ENCODE measurements at regions not wholly inside any gene's neighbourhood (a gene's known extent, or its start where the extent isn't known, plus 50 kb on each side); places are given as distances from the start of the nearest gene placed in this dataset.
"Not testable (repeated sequence)": the region's sequence is repeated elsewhere in the genome, so short reads cannot be mapped to it uniquely, and the experiment has no call there.

DNA sequence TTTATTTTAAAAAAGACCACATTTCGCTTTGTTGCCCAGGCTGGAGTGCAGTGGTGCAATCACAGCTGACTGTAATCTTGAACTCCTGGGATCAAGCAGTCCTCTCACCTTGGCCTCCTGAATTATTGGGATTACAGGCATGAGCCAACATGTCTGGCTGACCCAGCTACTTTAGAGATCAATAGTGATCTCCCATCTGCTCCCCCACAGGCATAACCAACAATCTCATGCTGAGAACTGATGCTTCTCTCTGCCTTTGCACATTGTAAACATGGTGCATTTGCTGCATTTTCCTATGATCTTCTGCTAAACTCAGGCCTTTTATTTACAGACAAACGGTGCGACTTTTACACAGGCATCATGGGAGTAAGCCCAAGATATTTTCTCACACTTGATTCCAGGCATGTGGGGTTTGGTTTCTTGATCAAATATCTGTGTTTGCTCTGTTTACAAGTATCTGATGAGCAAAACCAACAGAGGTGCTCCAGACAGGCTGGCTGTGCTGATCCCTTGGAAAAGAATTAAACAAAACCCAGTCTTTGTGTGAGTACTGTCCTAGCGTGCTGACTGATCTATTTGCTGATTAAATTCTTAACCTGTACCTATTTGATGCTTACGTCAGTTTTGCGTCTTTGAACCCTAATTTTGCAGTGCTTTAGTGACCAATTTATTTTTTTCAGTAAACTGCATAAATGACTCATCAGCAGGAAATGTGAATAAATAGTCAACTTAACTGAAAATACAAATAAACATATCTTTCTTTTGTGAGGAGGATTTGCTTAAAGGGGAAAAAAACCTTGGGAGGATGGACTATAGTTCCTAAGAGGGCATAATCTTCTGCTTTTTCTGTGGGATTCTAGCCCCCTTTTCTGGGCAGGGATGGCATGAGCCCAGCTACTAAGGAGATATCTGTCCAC is 191.7 kb upstream of the NR3C1 start:
- no peaks in the 10 kb centered on the region for H4K20me1 ChIP-seq (ENCODE audit: insufficient read depth, low read length)
- peaks cover 22% of the 10 kb centered on the region for H3K4me1 ChIP-seq (ENCODE audit: low read length)
- no peak overlapping the region for H3K27ac ChIP-seq (ENCODE audit: low read length)
- H2AFZ ChIP-seq (ENCODE audit: low read depth, low read length), result no peak overlapping the region
- no peak overlapping the region for H3K4me2 ChIP-seq (ENCODE audit: low read length)
- H3K4me3 ChIP-seq (ENCODE audit: low read length), result no peak overlapping the region
- TF ChIP-seq, protein P1, sequence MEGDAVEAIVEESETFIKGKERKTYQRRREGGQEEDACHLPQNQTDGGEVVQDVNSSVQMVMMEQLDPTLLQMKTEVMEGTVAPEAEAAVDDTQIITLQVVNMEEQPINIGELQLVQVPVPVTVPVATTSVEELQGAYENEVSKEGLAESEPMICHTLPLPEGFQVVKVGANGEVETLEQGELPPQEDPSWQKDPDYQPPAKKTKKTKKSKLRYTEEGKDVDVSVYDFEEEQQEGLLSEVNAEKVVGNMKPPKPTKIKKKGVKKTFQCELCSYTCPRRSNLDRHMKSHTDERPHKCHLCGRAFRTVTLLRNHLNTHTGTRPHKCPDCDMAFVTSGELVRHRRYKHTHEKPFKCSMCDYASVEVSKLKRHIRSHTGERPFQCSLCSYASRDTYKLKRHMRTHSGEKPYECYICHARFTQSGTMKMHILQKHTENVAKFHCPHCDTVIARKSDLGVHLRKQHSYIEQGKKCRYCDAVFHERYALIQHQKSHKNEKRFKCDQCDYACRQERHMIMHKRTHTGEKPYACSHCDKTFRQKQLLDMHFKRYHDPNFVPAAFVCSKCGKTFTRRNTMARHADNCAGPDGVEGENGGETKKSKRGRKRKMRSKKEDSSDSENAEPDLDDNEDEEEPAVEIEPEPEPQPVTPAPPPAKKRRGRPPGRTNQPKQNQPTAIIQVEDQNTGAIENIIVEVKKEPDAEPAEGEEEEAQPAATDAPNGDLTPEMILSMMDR (IDR thresholded peaks at IDR 0.05; ENCODE audit: low read depth, low read length), result no peak
- no peak for TF ChIP-seq EZH2phosphoT487 (IDR thresholded peaks at IDR 0.05; ENCODE audit: low read depth)
- no peaks in the 10 kb centered on the region for H3K27me3 ChIP-seq (ENCODE audit: low read depth, low read length)
- H3K36me3 ChIP-seq (replicated peaks; ENCODE audit: low read depth, low read length), result no peaks in the 10 kb centered on the region
- H3K9me3 ChIP-seq (ENCODE audit: insufficient read depth, low read length), result no peaks in the 10 kb centered on the region
- H3K9ac ChIP-seq (ENCODE audit: low read length), result no peak overlapping the region
- H3K79me2 ChIP-seq (ENCODE audit: low read length), result no peaks in the 10 kb centered on the region

DNA sequence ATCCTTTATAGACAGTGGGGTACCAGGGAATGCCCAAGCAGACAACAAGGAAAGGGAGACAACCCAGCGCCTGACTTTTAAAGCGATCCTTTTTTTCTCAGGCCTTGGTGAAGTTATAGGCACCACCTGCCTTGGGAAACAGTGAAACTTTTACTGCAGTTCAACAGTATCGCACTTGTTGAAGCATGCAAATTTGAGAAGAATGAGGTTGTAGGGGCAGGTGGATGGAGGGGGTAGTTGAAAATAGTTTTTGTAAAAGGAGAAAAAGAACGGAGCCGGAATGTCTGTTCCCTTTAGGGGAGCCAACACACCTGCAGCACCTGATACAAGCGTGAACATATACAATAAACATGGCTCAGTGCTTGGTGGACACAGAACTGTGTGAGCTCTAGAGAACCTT is 190.2 kb upstream of the NR3C1 start:
- H3K4me3 ChIP-seq (ENCODE audit: low read length), result no peak overlapping the region
- H3K27me3 ChIP-seq (ENCODE audit: low read depth, low read length), result no peaks in the 10 kb centered on the region
- no peaks in the 10 kb centered on the region for H3K36me3 ChIP-seq (replicated peaks; ENCODE audit: low read depth, low read length)
- no peak overlapping the region for H3K27ac ChIP-seq (ENCODE audit: low read length)
- no peak overlapping the region for H3K9ac ChIP-seq (ENCODE audit: low read length)
- H2AFZ ChIP-seq (ENCODE audit: low read depth, low read length), result peak overlapping the region; percentile 20
- TF ChIP-seq EZH2phosphoT487 (IDR thresholded peaks at IDR 0.05; ENCODE audit: low read depth), result no peak
- TF ChIP-seq, protein P1 (IDR thresholded peaks at IDR 0.05; ENCODE audit: low read depth, low read length), result no peak
- no peaks in the 10 kb centered on the region for H4K20me1 ChIP-seq (ENCODE audit: insufficient read depth, low read length)
- no peaks in the 10 kb centered on the region for H3K9me3 ChIP-seq (ENCODE audit: insufficient read depth, low read length)
- peak overlapping the region; percentile 39 for H3K4me2 ChIP-seq (ENCODE audit: low read length)
- H3K4me1 ChIP-seq (ENCODE audit: low read length), result peaks cover 31% of the 10 kb centered on the region
- H3K79me2 ChIP-seq (ENCODE audit: low read length), result no peaks in the 10 kb centered on the region

DNA sequence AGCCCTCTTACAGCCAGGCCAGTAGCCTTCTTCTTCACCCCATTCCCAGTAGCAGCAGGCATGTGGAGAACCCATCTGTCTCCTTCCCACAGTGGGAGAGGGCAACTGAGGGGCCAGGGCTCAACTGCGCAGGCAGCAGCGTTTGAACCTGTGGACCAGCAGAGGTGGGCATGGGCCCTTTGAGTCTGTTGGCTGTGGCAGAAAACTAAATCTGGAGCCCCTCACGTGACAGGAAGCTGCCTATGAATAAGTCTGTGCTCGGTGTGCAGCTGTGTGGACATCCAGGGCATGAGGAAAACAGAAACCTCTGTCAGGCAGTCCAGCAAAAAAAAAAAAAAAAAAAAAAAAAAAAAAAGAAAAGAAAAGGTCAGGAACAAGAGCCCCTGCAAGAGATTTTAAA is 189.2 kb upstream of the NR3C1 start:
- Histone ChIP-seq H2AFZ (ENCODE audit: low read depth, low read length) (peak overlapping the region; percentile 64; the same call in 1 of the 2 replicates), H3K4me1 (ENCODE audit: low read length) (peaks cover 42% of the 10 kb centered on the region), H3K79me2 (ENCODE audit: low read length) (no peaks in the 10 kb centered on the region), H4K20me1 (ENCODE audit: insufficient read depth, low read length) (no peaks in the 10 kb centered on the region), H3K27me3 (ENCODE audit: low read depth, low read length) (no peaks in the 10 kb centered on the region), H3K4me3 (ENCODE audit: low read length) (no peak overlapping the region), H3K9me3 (ENCODE audit: insufficient read depth, low read length) (no peaks in the 10 kb centered on the region), H3K27ac (ENCODE audit: low read length) (no peak overlapping the region), H3K9ac (ENCODE audit: low read length) (no peak overlapping the region), H3K36me3 (replicated peaks; ENCODE audit: low read depth, low read length) (no peaks in the 10 kb centered on the region), H3K4me2 (ENCODE audit: low read length) (peak overlapping the region; percentile 39)
- TF ChIP-seq, protein P1 (IDR thresholded peaks at IDR 0.05; ENCODE audit: low read depth, low read length), result no peak
- no peak for TF ChIP-seq EZH2phosphoT487 (IDR thresholded peaks at IDR 0.05; ENCODE audit: low read depth)

DNA sequence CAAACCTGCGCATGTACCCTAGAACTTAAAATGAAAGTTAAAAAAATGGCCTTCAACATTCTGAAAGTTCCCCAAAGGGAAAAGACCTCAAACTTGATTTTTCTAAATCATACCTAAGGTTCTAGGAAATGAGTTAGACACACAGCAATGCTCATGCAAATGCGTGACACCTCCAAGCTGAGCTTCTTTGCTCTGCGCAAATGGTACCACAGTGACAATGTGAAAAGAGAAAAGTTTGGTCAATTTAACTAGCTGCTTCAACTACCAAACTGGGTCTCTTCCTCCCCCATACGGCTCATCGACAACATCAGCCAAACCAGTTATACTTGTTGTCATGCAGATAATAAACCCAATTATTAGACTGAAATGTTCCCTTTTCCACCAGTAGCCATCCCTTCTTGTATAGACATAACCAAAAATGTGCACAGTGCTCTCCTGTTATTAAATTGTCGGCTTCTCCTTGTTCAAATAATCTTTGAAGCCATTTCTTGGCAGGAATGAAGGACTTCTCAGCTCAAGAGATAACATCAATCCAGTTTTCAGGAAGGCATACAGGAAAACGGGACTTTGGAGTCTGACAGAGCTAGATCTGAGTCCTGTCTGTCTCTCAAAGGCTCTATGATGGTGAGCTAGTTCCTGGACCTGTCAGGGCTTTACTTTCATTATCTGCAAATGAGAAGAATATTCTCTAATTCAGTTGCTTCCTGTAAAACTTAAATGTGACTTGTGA is 185.6 kb upstream of the NR3C1 start:
- H3K27me3 ChIP-seq (ENCODE audit: low read depth, low read length), result no peaks in the 10 kb centered on the region
- no peaks in the 10 kb centered on the region for H4K20me1 ChIP-seq (ENCODE audit: insufficient read depth, low read length)
- H3K4me2 ChIP-seq (ENCODE audit: low read length), result peak overlapping the region; percentile 16
- TF ChIP-seq, protein P1 (IDR thresholded peaks at IDR 0.05; ENCODE audit: low read depth, low read length), result no peak
- TF ChIP-seq EZH2phosphoT487 (IDR thresholded peaks at IDR 0.05; ENCODE audit: low read depth), result no peak
- H3K36me3 ChIP-seq (replicated peaks; ENCODE audit: low read depth, low read length), result no peaks in the 10 kb centered on the region
- no peak overlapping the region for H3K27ac ChIP-seq (ENCODE audit: low read length)
- no peak overlapping the region for H3K9ac ChIP-seq (ENCODE audit: low read length)
- H3K9me3 ChIP-seq (ENCODE audit: insufficient read depth, low read length), result no peaks in the 10 kb centered on the region
- H3K79me2 ChIP-seq (ENCODE audit: low read length), result no peaks in the 10 kb centered on the region
- H2AFZ ChIP-seq (ENCODE audit: low read depth, low read length), result 0 out of 2 replicates have a peak overlapping the region, but pooled peaks have one; percentile 35
- H3K4me3 ChIP-seq (ENCODE audit: low read length), result no peak overlapping the region
- H3K4me1 ChIP-seq (ENCODE audit: low read length), result peaks cover 54% of the 10 kb centered on the region

DNA sequence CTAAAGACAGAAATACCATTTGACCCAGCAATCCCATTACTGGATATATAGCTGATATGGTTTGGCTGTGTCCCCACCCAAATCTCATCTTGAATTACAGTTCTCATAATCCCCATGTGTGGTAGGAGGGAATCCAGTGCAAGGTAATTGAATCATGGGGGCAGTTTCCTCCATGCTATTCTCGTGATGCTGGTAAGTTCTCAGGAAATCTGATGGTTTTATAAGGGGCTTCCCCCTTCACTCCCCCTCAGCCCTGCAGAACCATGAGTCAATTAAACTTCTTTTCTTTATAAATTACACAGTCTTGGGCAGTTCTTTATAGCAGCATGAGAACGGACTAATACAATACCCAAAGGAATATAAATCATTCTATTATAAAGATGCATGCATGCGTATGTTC is 184.6 kb upstream of the NR3C1 start:
- not testable (repeated sequence) for H3K27me3 ChIP-seq (ENCODE audit: low read depth, low read length); H4K20me1 ChIP-seq (ENCODE audit: insufficient read depth, low read length); H3K9me3 ChIP-seq (ENCODE audit: insufficient read depth, low read length); H3K36me3 ChIP-seq (replicated peaks; ENCODE audit: low read depth, low read length); H3K9ac ChIP-seq (ENCODE audit: low read length); H3K79me2 ChIP-seq (ENCODE audit: low read length); H3K4me3 ChIP-seq (ENCODE audit: low read length); H2AFZ ChIP-seq (ENCODE audit: low read depth, low read length); H3K4me2 ChIP-seq (ENCODE audit: low read length); H3K27ac ChIP-seq (ENCODE audit: low read length)
- peaks cover 53% of the 10 kb centered on the region for H3K4me1 ChIP-seq (ENCODE audit: low read length)
